Mammary epithelial cell (primary cell): ENCODE measurements at regions not wholly inside any gene's neighbourhood (a gene's known extent, or its start where the extent isn't known, plus 50 kb on each side); places are given as distances from the start of the nearest gene placed in this dataset.

Source experiments
- EZH2 ChIP-seq: IDR thresholded peaks from 2 replicates; pipeline ENCODE4 v1.6.1; 2012; ENCODE audit warnings: low read length, inconsistent platforms, borderline replicate concordance
- TF ChIP-seq, protein P1 (sequence below), 2 donors: IDR thresholded peaks in 1 of 2; conservative IDR thresholded peaks in 1 of 2; 2 replicates each; pipeline ENCODE4 v1.5.1; 2011 to 2012; ENCODE audit warnings: inconsistent platforms in 2 of 2, low read length in 2 of 2, mild to moderate bottlenecking in 2 of 2, control low read depth in 1 of 2, low read depth in 1 of 2; ENCODE audit not compliant: insufficient read depth in 1 of 2; ENCODE audit errors: extremely low read depth in 1 of 2

DNA sequence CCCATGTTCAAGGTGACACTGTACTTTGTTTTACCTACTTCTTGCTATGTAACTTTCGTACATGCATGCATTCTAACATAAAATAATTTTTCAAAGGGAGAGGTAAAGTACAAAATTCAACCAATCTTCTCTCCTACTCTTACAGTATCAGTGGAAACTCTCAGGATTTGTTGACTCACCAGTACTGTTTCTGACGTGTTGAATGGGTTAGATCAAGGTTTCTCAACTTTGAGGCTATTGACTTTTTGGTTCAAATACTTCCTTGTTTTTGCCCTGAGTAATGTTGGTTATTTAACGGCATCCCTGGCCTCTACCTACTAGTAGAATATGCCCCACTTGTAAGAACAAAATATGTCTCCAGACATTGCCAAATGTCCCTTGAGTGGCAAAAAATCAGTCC lies 94.6 kb upstream of the SMAD1 start:
- TF ChIP-seq, protein P1, sequence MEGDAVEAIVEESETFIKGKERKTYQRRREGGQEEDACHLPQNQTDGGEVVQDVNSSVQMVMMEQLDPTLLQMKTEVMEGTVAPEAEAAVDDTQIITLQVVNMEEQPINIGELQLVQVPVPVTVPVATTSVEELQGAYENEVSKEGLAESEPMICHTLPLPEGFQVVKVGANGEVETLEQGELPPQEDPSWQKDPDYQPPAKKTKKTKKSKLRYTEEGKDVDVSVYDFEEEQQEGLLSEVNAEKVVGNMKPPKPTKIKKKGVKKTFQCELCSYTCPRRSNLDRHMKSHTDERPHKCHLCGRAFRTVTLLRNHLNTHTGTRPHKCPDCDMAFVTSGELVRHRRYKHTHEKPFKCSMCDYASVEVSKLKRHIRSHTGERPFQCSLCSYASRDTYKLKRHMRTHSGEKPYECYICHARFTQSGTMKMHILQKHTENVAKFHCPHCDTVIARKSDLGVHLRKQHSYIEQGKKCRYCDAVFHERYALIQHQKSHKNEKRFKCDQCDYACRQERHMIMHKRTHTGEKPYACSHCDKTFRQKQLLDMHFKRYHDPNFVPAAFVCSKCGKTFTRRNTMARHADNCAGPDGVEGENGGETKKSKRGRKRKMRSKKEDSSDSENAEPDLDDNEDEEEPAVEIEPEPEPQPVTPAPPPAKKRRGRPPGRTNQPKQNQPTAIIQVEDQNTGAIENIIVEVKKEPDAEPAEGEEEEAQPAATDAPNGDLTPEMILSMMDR (conservative IDR thresholded peaks at IDR 0.05 in 1 of 2, IDR thresholded peaks at IDR 0.05 in 1 of 2; ENCODE audit: extremely low read depth in 1 of 2, insufficient read depth in 1 of 2, low read depth in 1 of 2, low read length in 2 of 2): no peak
- TF ChIP-seq EZH2: no peak
